HepG2 (cell line): ENCODE measurements at regions not wholly inside any gene's neighbourhood (a gene's known extent, or its start where the extent isn't known, plus 50 kb on each side); places are given as distances from the start of the nearest gene placed in this dataset.

Experiments
- BHLHE40 ChIP-seq: IDR thresholded peaks from 2 replicates; pipeline ENCODE4 v1.6.1; 2011; ENCODE audit warnings: low read length, improper control_type of control experiment
- CEBPG ChIP-seq: IDR thresholded peaks from 2 replicates; pipeline ENCODE4 v1.6.1; 2016
- FOXO1 ChIP-seq: sonication (generic); formaldehyde crosslinking; IDR thresholded peaks from 2 replicates; pipeline ENCODE4 v1.4.0; 2020; ENCODE audit warnings: missing genetic modification reagents
- HMG20A ChIP-seq: IDR thresholded peaks from 2 replicates; pipeline ENCODE4 v1.6.1; 2016; ENCODE audit warnings: borderline replicate concordance
- MAFF ChIP-seq: IDR thresholded peaks from 2 replicates; pipeline ENCODE4 v1.6.1; 2011; ENCODE audit warnings: low read depth, low read length, improper control_type of control experiment
- REPIN1 ChIP-seq: sonication (generic); formaldehyde crosslinking; IDR thresholded peaks from 2 replicates; pipeline ENCODE4 v1.8.0; 2022; ENCODE audit warnings: missing genetic modification reagents, low read depth, mild to moderate bottlenecking, borderline replicate concordance
- SALL1 ChIP-seq: sonication (generic); formaldehyde crosslinking; IDR thresholded peaks from 2 replicates; pipeline ENCODE4 v1.8.0; 2022; ENCODE audit warnings: mild to moderate bottlenecking, missing genetic modification reagents
- ZBTB3 ChIP-seq: sonication (generic); formaldehyde crosslinking; IDR thresholded peaks from 2 replicates; pipeline ENCODE4 v1.4.0; 2020; ENCODE audit warnings: low read depth, mild to moderate bottlenecking, moderate library complexity, missing genetic modification reagents, borderline replicate concordance
- ZEB1 ChIP-seq: IDR thresholded peaks from 2 replicates; pipeline ENCODE4 v1.6.1; 2012; ENCODE audit warnings: mild to moderate bottlenecking, low read depth, inconsistent platforms; ENCODE audit not compliant: insufficient replicate concordance
- ZFY ChIP-seq: sonication (generic); formaldehyde crosslinking; IDR thresholded peaks from 2 replicates; pipeline ENCODE4 v1.4.0; 2020; ENCODE audit warnings: missing genetic modification reagents
- ZKSCAN8 ChIP-seq: IDR thresholded peaks from 2 replicates; pipeline ENCODE4 v1.6.1; 2016; ENCODE audit warnings: borderline replicate concordance, missing genetic modification reagents, missing compliant biosample characterization
- ZNF101 ChIP-seq: sonication (generic); formaldehyde crosslinking; IDR thresholded peaks from 2 replicates; pipeline ENCODE4 v1.4.0; 2020; ENCODE audit warnings: mild to moderate bottlenecking, low read depth, missing genetic modification reagents, borderline replicate concordance
- ZNF180 ChIP-seq: sonication (generic); formaldehyde crosslinking; IDR thresholded peaks from 2 replicates; pipeline ENCODE4 v1.4.0; 2020; ENCODE audit warnings: low read depth, missing genetic modification reagents, borderline replicate concordance
- ZNF33A ChIP-seq: sonication (generic); formaldehyde crosslinking; IDR thresholded peaks from 2 replicates; pipeline ENCODE4 v1.5.1; 2020; ENCODE audit warnings: missing genetic modification reagents, mild to moderate bottlenecking, moderate library complexity, borderline replicate concordance
- ZNF652 ChIP-seq: IDR thresholded peaks from 2 replicates; pipeline ENCODE4 v1.6.1; 2016; ENCODE audit warnings: low read depth, borderline replicate concordance
- ZSCAN21 ChIP-seq: sonication (generic); formaldehyde crosslinking; IDR thresholded peaks from 2 replicates; pipeline ENCODE4 v1.8.0; 2022; ENCODE audit warnings: mild to moderate bottlenecking, missing genetic modification reagents, moderate library complexity, borderline replicate concordance
- TF ChIP-seq, protein P1 (sequence below), 2 experiments: IDR thresholded peaks; 2 replicates each; pipeline ENCODE4 v1.6.1; 2011 to 2012; ENCODE audit warnings: low read length in 2 of 2, borderline replicate concordance in 1 of 2, low read depth in 1 of 2, mild to moderate bottlenecking in 1 of 2, moderate library complexity in 1 of 2
- TF ChIP-seq, protein P2 (sequence below): IDR thresholded peaks from 2 replicates; pipeline ENCODE4 v1.6.1; 2018; ENCODE audit warnings: missing genetic modification reagents, mild to moderate bottlenecking, missing compliant biosample characterization
- TF ChIP-seq, protein P3 (sequence below): sonication (generic); formaldehyde crosslinking; IDR thresholded peaks from 2 replicates; pipeline ENCODE4 v1.4.0; 2020; ENCODE audit warnings: missing genetic modification reagents, borderline replicate concordance
- TF ChIP-seq, protein P4 (sequence below): sonication (generic); formaldehyde crosslinking; IDR thresholded peaks from 2 replicates; pipeline ENCODE4 v1.5.1; 2020; ENCODE audit warnings: mild to moderate bottlenecking, missing genetic modification reagents, moderate library complexity
- TF ChIP-seq, protein P5 (sequence below): sonication (generic); formaldehyde crosslinking; IDR thresholded peaks from 2 replicates; pipeline ENCODE4 v1.5.1; 2020; ENCODE audit warnings: missing genetic modification reagents, mild to moderate bottlenecking, borderline replicate concordance

DNA sequence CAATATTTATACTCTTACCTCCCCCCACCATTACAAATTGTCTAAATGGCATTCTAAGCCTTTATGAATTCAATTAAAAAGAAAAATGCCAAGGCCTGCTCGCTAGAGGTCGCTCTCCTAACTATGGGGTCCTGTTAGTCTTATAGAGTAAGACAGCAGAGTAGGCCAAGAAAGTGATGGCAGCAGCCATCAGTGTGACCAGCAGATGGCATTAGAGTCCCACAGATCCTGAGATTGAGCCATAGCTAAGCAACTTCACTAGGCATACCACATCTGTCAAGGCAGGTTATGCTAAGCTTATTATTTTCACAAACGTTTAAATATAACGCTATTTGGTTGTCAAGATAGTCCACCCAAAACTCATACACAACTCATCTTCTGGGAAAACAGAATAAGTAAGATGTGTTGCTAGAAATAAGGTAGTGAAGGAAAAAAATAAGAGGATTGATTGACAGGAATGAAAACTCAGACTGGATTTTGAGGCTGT is 57.6 kb upstream of the SCAF8 start (continued):
- TF ChIP-seq, protein P1, sequence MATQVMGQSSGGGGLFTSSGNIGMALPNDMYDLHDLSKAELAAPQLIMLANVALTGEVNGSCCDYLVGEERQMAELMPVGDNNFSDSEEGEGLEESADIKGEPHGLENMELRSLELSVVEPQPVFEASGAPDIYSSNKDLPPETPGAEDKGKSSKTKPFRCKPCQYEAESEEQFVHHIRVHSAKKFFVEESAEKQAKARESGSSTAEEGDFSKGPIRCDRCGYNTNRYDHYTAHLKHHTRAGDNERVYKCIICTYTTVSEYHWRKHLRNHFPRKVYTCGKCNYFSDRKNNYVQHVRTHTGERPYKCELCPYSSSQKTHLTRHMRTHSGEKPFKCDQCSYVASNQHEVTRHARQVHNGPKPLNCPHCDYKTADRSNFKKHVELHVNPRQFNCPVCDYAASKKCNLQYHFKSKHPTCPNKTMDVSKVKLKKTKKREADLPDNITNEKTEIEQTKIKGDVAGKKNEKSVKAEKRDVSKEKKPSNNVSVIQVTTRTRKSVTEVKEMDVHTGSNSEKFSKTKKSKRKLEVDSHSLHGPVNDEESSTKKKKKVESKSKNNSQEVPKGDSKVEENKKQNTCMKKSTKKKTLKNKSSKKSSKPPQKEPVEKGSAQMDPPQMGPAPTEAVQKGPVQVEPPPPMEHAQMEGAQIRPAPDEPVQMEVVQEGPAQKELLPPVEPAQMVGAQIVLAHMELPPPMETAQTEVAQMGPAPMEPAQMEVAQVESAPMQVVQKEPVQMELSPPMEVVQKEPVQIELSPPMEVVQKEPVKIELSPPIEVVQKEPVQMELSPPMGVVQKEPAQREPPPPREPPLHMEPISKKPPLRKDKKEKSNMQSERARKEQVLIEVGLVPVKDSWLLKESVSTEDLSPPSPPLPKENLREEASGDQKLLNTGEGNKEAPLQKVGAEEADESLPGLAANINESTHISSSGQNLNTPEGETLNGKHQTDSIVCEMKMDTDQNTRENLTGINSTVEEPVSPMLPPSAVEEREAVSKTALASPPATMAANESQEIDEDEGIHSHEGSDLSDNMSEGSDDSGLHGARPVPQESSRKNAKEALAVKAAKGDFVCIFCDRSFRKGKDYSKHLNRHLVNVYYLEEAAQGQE (IDR thresholded peaks at IDR 0.05; ENCODE audit: borderline replicate concordance in 1 of 2, low read depth in 1 of 2, low read length in 2 of 2): no peak
- TF ChIP-seq SALL1 (CRISPR knock-in tag) (peak; percentile 58), ZNF101 (no peak), HMG20A (CRISPR knock-in tag) (0 out of 2 replicates have a peak, but pooled peaks have one; percentile 23), ZKSCAN8 (CRISPR knock-in tag) (peak; percentile 64; the same call in 1 of the 2 replicates), ZFY (CRISPR knock-in tag) (peak; percentile 78), BHLHE40 (0 out of 2 replicates have a peak, but pooled peaks have one; percentile 14), REPIN1 (peak; percentile 78; the same call in 1 of the 2 replicates), MAFF (peak; percentile 43; the same call in 1 of the 2 replicates), ZNF652 (CRISPR knock-in tag) (peak; percentile 64; the same call in 1 of the 2 replicates), FOXO1 (CRISPR knock-in tag) (peak; percentile 52; the same call in 1 of the 2 replicates), ZBTB3 (CRISPR knock-in tag) (no peak), ZSCAN21 (CRISPR knock-in tag) (no peak), ZNF180 (CRISPR knock-in tag) (no peak), CEBPG (CRISPR knock-in tag) (peak; percentile 79), ZEB1 (no peak), ZNF33A (no peak)
- TF ChIP-seq, protein P2, sequence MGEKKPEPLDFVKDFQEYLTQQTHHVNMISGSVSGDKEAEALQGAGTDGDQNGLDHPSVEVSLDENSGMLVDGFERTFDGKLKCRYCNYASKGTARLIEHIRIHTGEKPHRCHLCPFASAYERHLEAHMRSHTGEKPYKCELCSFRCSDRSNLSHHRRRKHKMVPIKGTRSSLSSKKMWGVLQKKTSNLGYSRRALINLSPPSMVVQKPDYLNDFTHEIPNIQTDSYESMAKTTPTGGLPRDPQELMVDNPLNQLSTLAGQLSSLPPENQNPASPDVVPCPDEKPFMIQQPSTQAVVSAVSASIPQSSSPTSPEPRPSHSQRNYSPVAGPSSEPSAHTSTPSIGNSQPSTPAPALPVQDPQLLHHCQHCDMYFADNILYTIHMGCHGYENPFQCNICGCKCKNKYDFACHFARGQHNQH (CRISPR knock-in tag): peak; percentile 66; the same call in 1 of the 2 replicates
- TF ChIP-seq, protein P3, sequence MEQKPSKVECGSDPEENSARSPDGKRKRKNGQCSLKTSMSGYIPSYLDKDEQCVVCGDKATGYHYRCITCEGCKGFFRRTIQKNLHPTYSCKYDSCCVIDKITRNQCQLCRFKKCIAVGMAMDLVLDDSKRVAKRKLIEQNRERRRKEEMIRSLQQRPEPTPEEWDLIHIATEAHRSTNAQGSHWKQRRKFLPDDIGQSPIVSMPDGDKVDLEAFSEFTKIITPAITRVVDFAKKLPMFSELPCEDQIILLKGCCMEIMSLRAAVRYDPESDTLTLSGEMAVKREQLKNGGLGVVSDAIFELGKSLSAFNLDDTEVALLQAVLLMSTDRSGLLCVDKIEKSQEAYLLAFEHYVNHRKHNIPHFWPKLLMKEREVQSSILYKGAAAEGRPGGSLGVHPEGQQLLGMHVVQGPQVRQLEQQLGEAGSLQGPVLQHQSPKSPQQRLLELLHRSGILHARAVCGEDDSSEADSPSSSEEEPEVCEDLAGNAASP (CRISPR knock-in tag): 0 out of 2 replicates have a peak, but pooled peaks have one; percentile 68
- TF ChIP-seq, protein P4, sequence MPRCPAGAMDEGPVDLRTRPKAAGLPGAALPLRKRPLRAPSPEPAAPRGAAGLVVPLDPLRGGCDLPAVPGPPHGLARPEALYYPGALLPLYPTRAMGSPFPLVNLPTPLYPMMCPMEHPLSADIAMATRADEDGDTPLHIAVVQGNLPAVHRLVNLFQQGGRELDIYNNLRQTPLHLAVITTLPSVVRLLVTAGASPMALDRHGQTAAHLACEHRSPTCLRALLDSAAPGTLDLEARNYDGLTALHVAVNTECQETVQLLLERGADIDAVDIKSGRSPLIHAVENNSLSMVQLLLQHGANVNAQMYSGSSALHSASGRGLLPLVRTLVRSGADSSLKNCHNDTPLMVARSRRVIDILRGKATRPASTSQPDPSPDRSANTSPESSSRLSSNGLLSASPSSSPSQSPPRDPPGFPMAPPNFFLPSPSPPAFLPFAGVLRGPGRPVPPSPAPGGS (CRISPR knock-in tag): peak; percentile 47; the same call in 1 of the 2 replicates
- TF ChIP-seq, protein P5, sequence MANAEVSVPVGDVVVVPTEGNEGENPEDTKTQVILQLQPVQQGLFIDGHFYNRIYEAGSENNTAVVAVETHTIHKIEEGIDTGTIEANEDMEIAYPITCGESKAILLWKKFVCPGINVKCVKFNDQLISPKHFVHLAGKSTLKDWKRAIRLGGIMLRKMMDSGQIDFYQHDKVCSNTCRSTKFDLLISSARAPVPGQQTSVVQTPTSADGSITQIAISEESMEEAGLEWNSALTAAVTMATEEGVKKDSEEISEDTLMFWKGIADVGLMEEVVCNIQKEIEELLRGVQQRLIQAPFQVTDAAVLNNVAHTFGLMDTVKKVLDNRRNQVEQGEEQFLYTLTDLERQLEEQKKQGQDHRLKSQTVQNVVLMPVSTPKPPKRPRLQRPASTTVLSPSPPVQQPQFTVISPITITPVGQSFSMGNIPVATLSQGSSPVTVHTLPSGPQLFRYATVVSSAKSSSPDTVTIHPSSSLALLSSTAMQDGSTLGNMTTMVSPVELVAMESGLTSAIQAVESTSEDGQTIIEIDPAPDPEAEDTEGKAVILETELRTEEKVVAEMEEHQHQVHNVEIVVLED (CRISPR knock-in tag): peak; percentile 51; the same call in 1 of the 2 replicates
